ENCODE measurements at regions not wholly inside any gene's neighbourhood (a gene's known extent, or its start where the extent isn't known, plus 50 kb on each side); places are given as distances from the start of the nearest gene placed in this dataset.

GRCh38 chr11:105458071-105458470 is 151.8 kb upstream of the GRIA4 start:
- Histone ChIP-seq H3K9me3 (no peaks in the 10 kb centered on the region), H3K36me3 (no peaks in the 10 kb centered on the region), H3K4me3 (no peak overlapping the region), H3K4me1 (no peaks in the 10 kb centered on the region), H3K27me3 (no peaks in the 10 kb centered on the region), H3K27ac (no peak overlapping the region)
- intact Hi-C loops (cut with DNase I), result no loop called here
- TF ChIP-seq CTCF (IDR thresholded peaks at IDR 0.05) (no peak), POLR2A (IDR thresholded peaks at IDR 0.05) (no peak)
- WGBS, 2 donors, result 86 to 92% methylated on average over 8 to 9 of the region's 9 CpGs
- DNase-seq, result no peak

- no peak overlapping the region for H3K27ac ChIP-seq
- TF ChIP-seq POLR2A (IDR thresholded peaks at IDR 0.05) (no peak), CTCF (IDR thresholded peaks at IDR 0.05) (no peak)
- DNase-seq, result no peak
- H3K4me1 ChIP-seq, result no peaks in the 10 kb centered on the region
- H3K4me3 ChIP-seq, result no peak overlapping the region
- H3K36me3 ChIP-seq, result no peaks in the 10 kb centered on the region
- intact Hi-C loops (cut with DNase I), result no loop called here
- 71 to 79% methylated on average over 3 to 4 of the region's 4 CpGs for WGBS, 2 donors
- no peaks in the 10 kb centered on the region for H3K9me3 ChIP-seq
- H3K27me3 ChIP-seq, result no peaks in the 10 kb centered on the region
These were observed 152.9 kb upstream of the GRIA4 start for GRCh38 chr11:105456950-105457349.

GRCh38 chr11:105449100-105449734 is 160.7 kb upstream of the GRIA4 start:
- no peak overlapping the region for H3K27ac ChIP-seq
- no peak for DNase-seq
- H3K27me3 ChIP-seq, result no peaks in the 10 kb centered on the region
- intact Hi-C loops (cut with DNase I), result no loop called here
- peaks cover 0 to 3% (median 2%) of the 10 kb centered on the region in 3 donors for H3K9me3 ChIP-seq
- TF ChIP-seq CTCF (IDR thresholded peaks at IDR 0.05) (no peak), POLR2A (IDR thresholded peaks at IDR 0.05) (no peak)
- WGBS, 2 donors, result 83 to 100% methylated on average over 1 of the region's 2 CpGs
- H3K4me1 ChIP-seq, result no peaks in the 10 kb centered on the region
- H3K4me3 ChIP-seq, result no peak overlapping the region
- H3K36me3 ChIP-seq, result no peaks in the 10 kb centered on the region

GRCh38 chr11:105448703-105449079 is 161.2 kb upstream of the GRIA4 start:
- H3K4me3 ChIP-seq, result no peak overlapping the region
- TF ChIP-seq POLR2A (IDR thresholded peaks at IDR 0.05) (no peak), CTCF (IDR thresholded peaks at IDR 0.05) (no peak)

GRCh38 chr11:105447936-105448702 is 161.8 kb upstream of the GRIA4 start:
- 67 to 88% methylated on average over 1 of the region's 1 CpG for WGBS, 2 donors
- TF ChIP-seq POLR2A (IDR thresholded peaks at IDR 0.05) (no peak), CTCF (IDR thresholded peaks at IDR 0.05) (no peak)
- Histone ChIP-seq H3K36me3 (no peaks in the 10 kb centered on the region), H3K27me3 (no peaks in the 10 kb centered on the region), H3K4me1 (no peaks in the 10 kb centered on the region), H3K27ac (no peak overlapping the region), H3K4me3 (no peak overlapping the region), H3K9me3 (peaks cover 0 to 10% (median 10%) of the 10 kb centered on the region in 3 donors)
- intact Hi-C loops (cut with DNase I), result no loop called here
- DNase-seq, result no peak

More at GRCh38 chr11:105448703-105449079, 161.2 kb upstream of the GRIA4 start:
- Histone ChIP-seq H3K36me3 (no peaks in the 10 kb centered on the region), H3K9me3 (peaks cover 0 to 8% (median 7%) of the 10 kb centered on the region in 3 donors), H3K4me1 (no peaks in the 10 kb centered on the region), H3K27me3 (no peaks in the 10 kb centered on the region), H3K27ac (no peak overlapping the region)
- intact Hi-C loops (cut with DNase I), result no loop called here
- no peak for DNase-seq
- 85 to 100% methylated on average over 2 to 3 of the region's 4 CpGs for WGBS, 2 donors
